ENCODE measurements at regions not wholly inside any gene's neighbourhood (a gene's known extent, or its start where the extent isn't known, plus 50 kb on each side); places are given as distances from the start of the nearest gene placed in this dataset.

DNA sequence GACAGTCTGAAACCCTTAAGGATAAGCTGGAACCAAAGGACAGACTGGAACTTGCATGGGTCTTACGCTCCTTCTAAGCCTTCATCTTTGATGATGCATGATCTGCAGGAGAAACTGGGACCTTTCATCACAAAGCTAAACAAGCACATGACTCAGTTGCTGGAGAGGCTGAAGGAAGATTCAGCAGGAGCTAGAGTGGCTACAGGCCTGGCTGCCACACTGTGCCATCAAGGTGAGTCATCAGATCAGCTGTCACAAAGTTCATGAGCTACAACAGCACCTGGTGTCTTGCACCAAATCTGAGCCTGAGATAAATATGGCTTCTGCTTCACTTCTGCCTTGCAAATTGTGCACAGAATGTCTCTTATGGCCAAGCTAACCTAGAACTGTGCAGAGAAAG is 95.5 kb upstream of the MARK1 start:
- peak; percentile 49; the same call in 2 of the 3 replicates for ATAC-seq

More for the DNA sequence above, 95.5 kb upstream of the MARK1 start:
- in situ Hi-C loops (cut with HindIII; ENCODE audit: extremely low pct_ligation_motif_present, low pct_unique_long_range_greater_than_20kb): no loop called here
- no peaks in the 10 kb centered on the region for H3K36me3 ChIP-seq (replicated peaks in 1 of 2; ENCODE audit: control insufficient read depth in 1 of 2, insufficient read depth in 2 of 2, low read length in 2 of 2)
- no peak overlapping the region for H3K27ac ChIP-seq (ENCODE audit: extremely low read length, insufficient read depth, low read length)
- TF ChIP-seq, protein P1, sequence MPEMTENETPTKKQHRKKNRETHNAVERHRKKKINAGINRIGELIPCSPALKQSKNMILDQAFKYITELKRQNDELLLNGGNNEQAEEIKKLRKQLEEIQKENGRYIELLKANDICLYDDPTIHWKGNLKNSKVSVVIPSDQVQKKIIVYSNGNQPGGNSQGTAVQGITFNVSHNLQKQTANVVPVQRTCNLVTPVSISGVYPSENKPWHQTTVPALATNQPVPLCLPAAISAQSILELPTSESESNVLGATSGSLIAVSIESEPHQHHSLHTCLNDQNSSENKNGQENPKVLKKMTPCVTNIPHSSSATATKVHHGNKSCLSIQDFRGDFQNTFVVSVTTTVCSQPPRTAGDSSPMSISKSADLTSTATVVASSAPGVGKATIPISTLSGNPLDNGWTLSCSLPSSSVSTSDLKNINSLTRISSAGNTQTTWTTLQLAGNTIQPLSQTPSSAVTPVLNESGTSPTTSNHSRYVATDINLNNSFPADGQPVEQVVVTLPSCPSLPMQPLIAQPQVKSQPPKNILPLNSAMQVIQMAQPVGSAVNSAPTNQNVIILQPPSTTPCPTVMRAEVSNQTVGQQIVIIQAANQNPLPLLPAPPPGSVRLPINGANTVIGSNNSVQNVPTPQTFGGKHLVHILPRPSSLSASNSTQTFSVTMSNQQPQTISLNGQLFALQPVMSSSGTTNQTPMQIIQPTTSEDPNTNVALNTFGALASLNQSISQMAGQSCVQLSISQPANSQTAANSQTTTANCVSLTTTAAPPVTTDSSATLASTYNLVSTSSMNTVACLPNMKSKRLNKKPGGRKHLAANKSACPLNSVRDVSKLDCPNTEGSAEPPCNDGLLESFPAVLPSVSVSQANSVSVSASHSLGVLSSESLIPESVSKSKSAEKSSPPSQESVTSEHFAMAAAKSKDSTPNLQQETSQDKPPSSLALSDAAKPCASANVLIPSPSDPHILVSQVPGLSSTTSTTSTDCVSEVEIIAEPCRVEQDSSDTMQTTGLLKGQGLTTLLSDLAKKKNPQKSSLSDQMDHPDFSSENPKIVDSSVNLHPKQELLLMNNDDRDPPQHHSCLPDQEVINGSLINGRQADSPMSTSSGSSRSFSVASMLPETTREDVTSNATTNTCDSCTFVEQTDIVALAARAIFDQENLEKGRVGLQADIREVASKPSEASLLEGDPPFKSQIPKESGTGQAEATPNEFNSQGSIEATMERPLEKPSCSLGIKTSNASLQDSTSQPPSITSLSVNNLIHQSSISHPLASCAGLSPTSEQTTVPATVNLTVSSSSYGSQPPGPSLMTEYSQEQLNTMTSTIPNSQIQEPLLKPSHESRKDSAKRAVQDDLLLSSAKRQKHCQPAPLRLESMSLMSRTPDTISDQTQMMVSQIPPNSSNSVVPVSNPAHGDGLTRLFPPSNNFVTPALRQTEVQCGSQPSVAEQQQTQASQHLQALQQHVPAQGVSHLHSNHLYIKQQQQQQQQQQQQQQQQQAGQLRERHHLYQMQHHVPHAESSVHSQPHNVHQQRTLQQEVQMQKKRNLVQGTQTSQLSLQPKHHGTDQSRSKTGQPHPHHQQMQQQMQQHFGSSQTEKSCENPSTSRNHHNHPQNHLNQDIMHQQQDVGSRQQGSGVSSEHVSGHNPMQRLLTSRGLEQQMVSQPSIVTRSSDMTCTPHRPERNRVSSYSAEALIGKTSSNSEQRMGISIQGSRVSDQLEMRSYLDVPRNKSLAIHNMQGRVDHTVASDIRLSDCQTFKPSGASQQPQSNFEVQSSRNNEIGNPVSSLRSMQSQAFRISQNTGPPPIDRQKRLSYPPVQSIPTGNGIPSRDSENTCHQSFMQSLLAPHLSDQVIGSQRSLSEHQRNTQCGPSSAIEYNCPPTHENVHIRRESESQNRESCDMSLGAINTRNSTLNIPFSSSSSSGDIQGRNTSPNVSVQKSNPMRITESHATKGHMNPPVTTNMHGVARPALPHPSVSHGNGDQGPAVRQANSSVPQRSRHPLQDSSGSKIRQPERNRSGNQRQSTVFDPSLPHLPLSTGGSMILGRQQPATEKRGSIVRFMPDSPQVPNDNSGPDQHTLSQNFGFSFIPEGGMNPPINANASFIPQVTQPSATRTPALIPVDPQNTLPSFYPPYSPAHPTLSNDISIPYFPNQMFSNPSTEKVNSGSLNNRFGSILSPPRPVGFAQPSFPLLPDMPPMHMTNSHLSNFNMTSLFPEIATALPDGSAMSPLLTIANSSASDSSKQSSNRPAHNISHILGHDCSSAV (CRISPR knock-in tag; IDR thresholded peaks at IDR 0.05; ENCODE audit: borderline replicate concordance): no peak
- TF ChIP-seq TFAP4 (IDR thresholded peaks at IDR 0.05; ENCODE audit: borderline replicate concordance, low read depth) (peak; percentile 27; the same call in 1 of the 2 replicates), FOSL2 (CRISPR knock-in tag; IDR thresholded peaks at IDR 0.05) (peak; percentile 82)
- ChIA-PET CTCF (ENCODE audit: low intra/inter-chr PET ratio, low total read pairs) (no interaction called here), POLR2A (no interaction called here)
- no peak for DNase-seq (ENCODE audit: low spot score)
- WGBS (ENCODE audit: low lambda C conversion rate): 8% methylated on average over 1 of the region's 1 CpG
- no peaks in the 10 kb centered on the region for H3K27me3 ChIP-seq (ENCODE audit: control insufficient read depth in 1 of 2, insufficient read depth in 2 of 2, low read length in 2 of 2)
- no peaks in the 10 kb centered on the region for H4K20me1 ChIP-seq (ENCODE audit: insufficient read depth, low read length)
- no peak for FAIRE-seq
- H3K4me3 ChIP-seq (replicated peaks in 1 of 3; ENCODE audit: insufficient read depth in 1 of 3, low read depth in 2 of 3, low read length in 3 of 3): no peak overlapping the region
- H3K79me2 ChIP-seq (ENCODE audit: insufficient read depth, low read length): no peaks in the 10 kb centered on the region
- H3K9ac ChIP-seq (ENCODE audit: insufficient read depth, low read depth, low read length): no peak overlapping the region
- intact Hi-C loops (cut with micrococcal nuclease; ENCODE audit: unreplicated experiment): no loop called here
- H2AFZ ChIP-seq (ENCODE audit: low read length): no peak overlapping the region
- H3K9me3 ChIP-seq (ENCODE audit: low read length): no peaks in the 10 kb centered on the region
- no peak overlapping the region for H3K4me2 ChIP-seq (ENCODE audit: low read depth, low read length)
- H3K4me1 ChIP-seq (ENCODE audit: insufficient read depth, low read length): no peaks in the 10 kb centered on the region
- BruUV-seq (replicated peaks): no TSS peak
